ENCODE measurements at regions not wholly inside any gene's neighbourhood (a gene's known extent, or its start where the extent isn't known, plus 50 kb on each side); places are given as distances from the start of the nearest gene placed in this dataset.

GRCh38 chr21:24127651-24128050 is 1479.6 kb downstream of the MRPL39 start (continued):
- no peak for TF ChIP-seq ZNF18 (tag by site-specific recombination; IDR thresholded peaks at IDR 0.05)
- TF ChIP-seq ZNF777 (tag by site-specific recombination; IDR thresholded peaks at IDR 0.05; ENCODE audit: borderline replicate concordance), result no peak
- TF ChIP-seq ZIC2 (tag by site-specific recombination; IDR thresholded peaks at IDR 0.05), result no peak
- TF ChIP-seq GLI4 (tag by site-specific recombination; IDR thresholded peaks at IDR 0.05), result no peak
- no peak for TF ChIP-seq KLF17 (tag by site-specific recombination; IDR thresholded peaks at IDR 0.05)
- no peak for TF ChIP-seq ZNF354C (tag by site-specific recombination; IDR thresholded peaks at IDR 0.05; ENCODE audit: borderline replicate concordance, low read depth)
- TF ChIP-seq ZFHX2 (tag by site-specific recombination; conservative IDR thresholded peaks at IDR 0.05), result no peak
- no peak for TF ChIP-seq ZNF175 (tag by site-specific recombination; IDR thresholded peaks at IDR 0.05)
- TF ChIP-seq ZNF114 (tag by site-specific recombination; IDR thresholded peaks at IDR 0.05), result no peak
- no peak for TF ChIP-seq ZNF530 (tag by site-specific recombination; IDR thresholded peaks at IDR 0.05; ENCODE audit: low read depth)

- POLR2A ChIA-PET, result no interaction called here
- Histone ChIP-seq H3K4me3 (ENCODE audit: low read depth, low read length) (no peak overlapping the region), H3K9me3 (ENCODE audit: control insufficient read depth, insufficient read depth, low read depth, low read length) (no peaks in the 10 kb centered on the region)
Observed at GRCh38 chr21:24123785-24124184, 1483.5 kb downstream of the MRPL39 start.

GRCh38 chr21:24118738-24119459 is 1488.4 kb downstream of the MRPL39 start:
- H3K4me1 ChIP-seq (ENCODE audit: control insufficient read depth, insufficient read depth, low read length), result no peaks in the 10 kb centered on the region
- H3K4me3 ChIP-seq (ENCODE audit: low read depth, low read length), result no peak overlapping the region
- TF ChIP-seq ZNF664 (tag by site-specific recombination; IDR thresholded peaks at IDR 0.05), result no peak
- no peak for TF ChIP-seq ZNF747 (tag by site-specific recombination; IDR thresholded peaks at IDR 0.05)
- TF ChIP-seq GLI2 (tag by site-specific recombination; IDR thresholded peaks at IDR 0.05; ENCODE audit: borderline replicate concordance, low read depth), result no peak
- TF ChIP-seq ZNF292 (tag by site-specific recombination; IDR thresholded peaks at IDR 0.05; ENCODE audit: borderline replicate concordance, low read depth), result no peak
- no peak for TF ChIP-seq BCL6B (tag by site-specific recombination; IDR thresholded peaks at IDR 0.05)
- no peak for TF ChIP-seq ZNF660 (tag by site-specific recombination; IDR thresholded peaks at IDR 0.05)
- TF ChIP-seq ZBTB10 (tag by site-specific recombination; IDR thresholded peaks at IDR 0.05), result no peak
- no peak for TF ChIP-seq ZNF561 (tag by site-specific recombination; IDR thresholded peaks at IDR 0.05; ENCODE audit: borderline replicate concordance)
- no peak for TF ChIP-seq HOXD13 (CRISPR knock-in tag; IDR thresholded peaks at IDR 0.05; ENCODE audit: borderline replicate concordance)
- TF ChIP-seq AEBP2 (tag by site-specific recombination; IDR thresholded peaks at IDR 0.05; ENCODE audit: borderline replicate concordance), result no peak
- ChIA-PET CTCF (no interaction called here), POLR2A (no interaction called here)
- H3K36me3 ChIP-seq (ENCODE audit: control insufficient read depth in 2 of 2, insufficient read depth in 1 of 2, low read length in 2 of 2), result no peaks in the 10 kb centered on the region
- H3K9me3 ChIP-seq (ENCODE audit: control insufficient read depth, insufficient read depth, low read depth, low read length), result no peaks in the 10 kb centered on the region
- H3K27ac ChIP-seq (ENCODE audit: extremely low read depth, low read depth, low read length), result no peak overlapping the region

More at GRCh38 chr21:24123785-24124184, 1483.5 kb downstream of the MRPL39 start:
- H3K27ac ChIP-seq (ENCODE audit: extremely low read depth, low read depth, low read length), result no peak overlapping the region
- TF ChIP-seq ZNF341 (tag by site-specific recombination; IDR thresholded peaks at IDR 0.05; ENCODE audit: low read depth) (no peak), GLI4 (tag by site-specific recombination; IDR thresholded peaks at IDR 0.05) (no peak), ZNF214 (tag by site-specific recombination; IDR thresholded peaks at IDR 0.05; ENCODE audit: borderline replicate concordance) (no peak), ZNF830 (tag by site-specific recombination; IDR thresholded peaks at IDR 0.05; ENCODE audit: low read depth) (no peak), KLF9 (tag by site-specific recombination; IDR thresholded peaks at IDR 0.05; ENCODE audit: low read depth) (no peak), TRIM28 (IDR thresholded peaks at IDR 0.05; ENCODE audit: borderline replicate concordance, low read length) (no peak), MZF1 (tag by site-specific recombination; IDR thresholded peaks at IDR 0.05; ENCODE audit: borderline replicate concordance) (no peak), KLF7 (tag by site-specific recombination; IDR thresholded peaks at IDR 0.05; ENCODE audit: borderline replicate concordance) (no peak), ZNF571 (tag by site-specific recombination; IDR thresholded peaks at IDR 0.05) (no peak), ZBTB21 (tag by site-specific recombination; IDR thresholded peaks at IDR 0.05) (no peak), ZIC2 (tag by site-specific recombination; IDR thresholded peaks at IDR 0.05) (no peak), SALL2 (tag by site-specific recombination; IDR thresholded peaks at IDR 0.05; ENCODE audit: borderline replicate concordance) (no peak), ZNF2 (tag by site-specific recombination; IDR thresholded peaks at IDR 0.05) (no peak), ZFP3 (tag by site-specific recombination; IDR thresholded peaks at IDR 0.05; ENCODE audit: low read depth) (no peak)
- no peaks in the 10 kb centered on the region for H3K36me3 ChIP-seq (ENCODE audit: control insufficient read depth in 2 of 2, insufficient read depth in 1 of 2, low read length in 2 of 2)
- CTCF ChIA-PET, result no interaction called here
- H3K4me1 ChIP-seq (ENCODE audit: control insufficient read depth, insufficient read depth, low read length), result no peaks in the 10 kb centered on the region

All from HEK293 (cell line).